Activated T-helper 2 cell treated with anti-CD3 and anti-CD28 coated beads, Interferon-gamma antibody, Interleukin-2, Interleukin-4, amounts not matched to agents 10 μg/mL and 5 μg/mL and 100 μg/mL, durations not matched to agents 14 hours and 24 hours and 36 hours (primary cell): ENCODE measurements at regions not wholly inside any gene's neighbourhood (a gene's known extent, or its start where the extent isn't known, plus 50 kb on each side); places are given as distances from the start of the nearest gene placed in this dataset.
A peak's percentile ranks its signal among the peaks of the same experiment; 100 is the strongest.

Experiments used
- DNase-seq: peaks from one replicate; pipeline ENCODE4 v3.0.0; 2021; ENCODE audit warnings: low spot score
- H3K27ac Mint-ChIP-seq: one replicate; pipeline ENCODE4 v1.8.0; 2021; ENCODE audit warnings: mixed read lengths
- H3K27me3 Mint-ChIP-seq: one replicate; pipeline ENCODE4 v1.8.0; 2021; ENCODE audit warnings: low read depth, mixed read lengths
- H3K36me3 Mint-ChIP-seq: one replicate; pipeline ENCODE4 v1.8.0; 2021; ENCODE audit warnings: low read depth, mixed read lengths
- H3K4me1 Mint-ChIP-seq: one replicate; pipeline ENCODE4 v1.8.0; 2021; ENCODE audit warnings: low read depth, mixed read lengths
- H3K4me3 Mint-ChIP-seq: one replicate; pipeline ENCODE4 v1.8.0; 2021; ENCODE audit warnings: low read depth, mild to moderate bottlenecking, moderate library complexity, mixed read lengths
- H3K9me3 Mint-ChIP-seq: one replicate; pipeline ENCODE4 v1.8.0; 2021; ENCODE audit warnings: mixed read lengths
- intact Hi-C: fragments of 100-400 bp; cut with micrococcal nuclease; formaldehyde crosslinking; loops from one replicate; pipeline ENCODE4 v1.15.1; 2023

DNA sequence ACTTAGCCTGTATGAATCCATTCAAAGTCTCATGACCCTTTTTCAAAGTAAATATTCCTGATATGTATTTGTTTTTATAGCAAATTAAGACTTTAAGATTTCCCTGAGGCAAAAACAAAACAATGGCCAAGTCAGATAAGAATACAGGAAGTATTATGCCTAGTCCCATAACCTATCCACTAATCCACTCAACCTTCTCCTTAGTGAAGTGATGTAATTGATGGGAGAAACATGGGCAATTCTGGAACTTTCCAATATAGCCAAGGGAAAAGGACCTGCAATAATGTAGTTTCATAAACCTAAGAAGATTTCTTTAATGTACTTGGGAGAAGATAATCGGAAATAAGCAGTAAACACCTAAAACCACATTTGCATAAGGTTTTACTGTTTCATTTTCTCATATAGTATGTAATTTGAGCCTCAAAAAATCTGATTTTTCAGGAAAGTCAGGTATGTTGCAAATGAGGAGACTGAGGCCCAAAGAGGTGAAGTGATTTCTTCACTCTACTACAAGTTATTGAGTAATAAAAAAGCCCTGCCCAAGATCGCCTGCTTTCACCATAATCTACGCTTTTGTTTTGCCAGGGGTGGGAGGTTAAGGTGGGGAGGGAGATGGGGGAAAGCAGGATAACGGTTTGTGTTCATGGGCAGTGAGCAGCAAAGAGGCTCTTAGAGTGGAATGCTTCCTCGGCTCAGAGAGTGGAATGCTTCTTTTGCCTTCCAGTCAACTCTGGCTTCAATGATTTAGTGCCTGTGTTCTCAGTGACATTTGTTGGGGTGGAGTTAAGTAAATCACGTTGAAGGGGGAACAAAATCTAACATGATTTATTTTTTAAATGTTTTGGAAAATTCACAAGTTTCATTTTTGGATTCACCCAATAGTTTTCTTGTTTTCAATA lies 95.0 kb upstream of the FNDC3B start:
- Mint-ChIP-seq H3K27me3 (peaks cover 17% of the 10 kb centered on the region), H3K9me3 (no peaks in the 10 kb centered on the region), H3K4me3 (no peak overlapping the region)

DNA sequence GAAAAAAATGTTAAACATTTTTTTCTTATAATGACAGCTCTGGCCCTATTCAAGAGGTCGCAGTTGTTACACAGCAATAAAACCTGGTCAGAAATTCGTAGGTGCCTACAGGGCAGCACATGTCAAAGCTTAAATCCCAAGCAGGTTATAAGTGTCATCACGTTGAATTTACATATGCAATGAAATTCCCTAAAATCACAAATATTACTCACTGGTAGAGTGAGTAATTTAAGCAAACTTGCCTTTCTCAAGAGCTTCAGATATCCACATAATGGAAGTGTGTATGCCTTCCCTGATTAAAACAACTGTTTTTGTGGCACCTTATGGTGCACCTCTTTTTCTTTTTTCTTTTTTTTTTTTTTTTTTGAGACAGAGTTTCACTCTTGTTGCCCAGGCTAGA lies 90.7 kb upstream of the FNDC3B start:
- Mint-ChIP-seq H3K27me3 (peaks cover 14% of the 10 kb centered on the region), H3K36me3 (no peaks in the 10 kb centered on the region), H3K4me1 (no peaks in the 10 kb centered on the region), H3K4me3 (no peak overlapping the region), H3K9me3 (no peaks in the 10 kb centered on the region), H3K27ac (no peak overlapping the region)
- DNase-seq, result no peak
- intact Hi-C loops, result no loop called here

More for the DNA sequence above, 95.0 kb upstream of the FNDC3B start:
- H3K4me1 Mint-ChIP-seq, result peaks cover 4% of the 10 kb centered on the region
- H3K36me3 Mint-ChIP-seq, result no peaks in the 10 kb centered on the region
- intact Hi-C loops, result no loop called here
- no peak for DNase-seq
- H3K27ac Mint-ChIP-seq, result no peak overlapping the region

DNA sequence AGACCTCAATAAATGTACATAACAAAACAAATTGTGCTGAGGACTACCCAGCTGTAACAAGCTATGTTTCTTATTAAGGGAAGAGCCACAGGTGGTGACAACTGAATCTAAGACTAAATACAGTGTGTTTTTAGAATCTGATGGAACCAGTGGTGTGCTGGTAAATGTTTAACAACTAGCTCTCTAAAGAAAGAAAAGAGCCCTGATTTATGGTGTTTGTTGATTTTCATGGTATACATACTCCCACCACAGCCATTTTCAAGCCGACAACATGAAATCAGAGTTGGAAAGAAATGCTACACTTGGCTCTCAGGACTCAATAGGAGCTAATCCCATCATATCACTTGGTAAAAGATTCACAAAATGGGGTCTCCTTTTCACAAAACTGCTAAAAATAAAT lies 89.8 kb upstream of the FNDC3B start:
- Mint-ChIP-seq H3K36me3 (no peaks in the 10 kb centered on the region), H3K4me3 (no peak overlapping the region), H3K9me3 (no peaks in the 10 kb centered on the region), H3K27ac (no peak overlapping the region), H3K4me1 (no peaks in the 10 kb centered on the region), H3K27me3 (peaks cover 15% of the 10 kb centered on the region)
- intact Hi-C loops, result no loop called here
- DNase-seq, result no peak

DNA sequence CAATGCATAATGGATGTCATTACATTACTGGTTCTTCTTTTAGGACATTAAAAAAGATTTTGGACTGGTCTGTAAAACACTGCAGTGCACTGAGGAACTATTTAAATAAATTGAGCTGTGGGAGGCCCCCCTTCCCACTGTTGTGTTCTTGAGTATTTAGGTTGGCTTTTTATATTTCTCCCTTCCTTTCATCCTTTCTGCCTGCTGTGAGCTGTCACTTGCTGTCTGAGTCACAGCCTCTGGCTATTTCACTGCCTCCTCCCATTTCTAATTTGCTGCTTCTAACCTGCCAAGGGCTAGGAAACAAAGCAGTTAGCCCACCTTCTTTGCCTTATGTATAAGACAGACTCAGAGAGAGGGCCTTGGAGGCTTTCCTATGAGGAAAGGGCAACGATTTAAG lies 89.0 kb upstream of the FNDC3B start:
- H3K9me3 Mint-ChIP-seq, result no peaks in the 10 kb centered on the region
- no peaks in the 10 kb centered on the region for H3K36me3 Mint-ChIP-seq
- no peak overlapping the region for H3K27ac Mint-ChIP-seq
- intact Hi-C loops, result no loop called here
- no peaks in the 10 kb centered on the region for H3K4me1 Mint-ChIP-seq
- DNase-seq, result no peak
- peaks cover 18% of the 10 kb centered on the region for H3K27me3 Mint-ChIP-seq
- no peak overlapping the region for H3K4me3 Mint-ChIP-seq

DNA sequence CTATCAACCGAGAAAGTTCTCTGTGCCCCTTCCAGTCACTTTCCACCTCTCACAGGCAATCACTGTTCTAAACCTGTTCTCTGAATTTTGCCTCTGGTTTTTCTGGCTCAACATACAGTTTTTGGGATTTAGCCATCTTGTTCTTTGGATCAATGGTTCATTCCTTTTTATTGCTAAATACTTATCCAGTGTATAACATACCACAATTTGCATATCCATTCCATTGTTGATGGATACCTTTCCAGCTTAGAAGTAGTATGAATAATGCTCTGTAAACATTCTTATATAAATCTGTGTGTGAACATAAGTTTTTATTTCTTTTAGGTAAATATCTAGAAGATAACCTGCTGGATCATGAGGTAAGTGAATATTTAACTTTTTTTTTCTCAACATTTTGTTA lies 87.8 kb upstream of the FNDC3B start:
- no peaks in the 10 kb centered on the region for H3K4me1 Mint-ChIP-seq
- DNase-seq, result no peak
- H3K27me3 Mint-ChIP-seq, result peaks cover 16% of the 10 kb centered on the region
- H3K27ac Mint-ChIP-seq, result no peak overlapping the region
- no peaks in the 10 kb centered on the region for H3K9me3 Mint-ChIP-seq
- intact Hi-C loops, result no loop called here
- no peaks in the 10 kb centered on the region for H3K36me3 Mint-ChIP-seq
- no peak overlapping the region for H3K4me3 Mint-ChIP-seq

DNA sequence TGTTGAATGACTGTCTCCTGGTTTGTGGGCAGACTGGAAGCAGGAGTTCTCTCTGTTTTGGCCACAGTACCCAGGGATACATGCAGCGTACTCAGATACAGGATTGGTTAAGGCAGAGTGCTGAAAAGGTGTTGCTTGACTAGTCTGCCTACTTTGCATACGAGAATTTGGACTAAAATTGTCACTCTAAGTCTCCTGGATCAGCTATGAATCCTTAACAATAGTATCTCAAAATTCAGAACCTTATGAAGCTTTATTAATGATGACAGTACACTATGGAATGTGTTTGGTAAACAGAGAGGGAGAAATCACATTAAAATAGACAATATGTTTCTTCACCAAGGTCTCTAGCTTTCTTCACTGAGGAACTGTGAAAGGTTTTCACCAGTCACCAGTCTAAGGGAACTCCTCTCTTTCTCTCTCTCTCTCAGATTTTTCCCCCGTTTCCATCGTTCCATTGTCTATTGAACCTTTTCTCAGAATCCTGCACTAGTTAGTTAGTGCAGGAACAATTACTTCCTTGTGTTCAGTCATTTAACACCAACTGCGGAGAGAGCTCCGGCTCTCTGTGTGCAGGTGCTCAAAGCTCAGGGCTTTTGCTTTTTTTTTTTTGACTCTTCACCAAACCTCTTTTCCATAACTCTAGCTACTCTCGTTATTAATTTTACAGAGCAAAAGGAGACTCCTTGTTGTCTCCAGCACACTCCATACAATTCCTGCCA lies 85.9 kb upstream of the FNDC3B start:
- no peak for DNase-seq
- peaks cover 9% of the 10 kb centered on the region for H3K27me3 Mint-ChIP-seq

DNA sequence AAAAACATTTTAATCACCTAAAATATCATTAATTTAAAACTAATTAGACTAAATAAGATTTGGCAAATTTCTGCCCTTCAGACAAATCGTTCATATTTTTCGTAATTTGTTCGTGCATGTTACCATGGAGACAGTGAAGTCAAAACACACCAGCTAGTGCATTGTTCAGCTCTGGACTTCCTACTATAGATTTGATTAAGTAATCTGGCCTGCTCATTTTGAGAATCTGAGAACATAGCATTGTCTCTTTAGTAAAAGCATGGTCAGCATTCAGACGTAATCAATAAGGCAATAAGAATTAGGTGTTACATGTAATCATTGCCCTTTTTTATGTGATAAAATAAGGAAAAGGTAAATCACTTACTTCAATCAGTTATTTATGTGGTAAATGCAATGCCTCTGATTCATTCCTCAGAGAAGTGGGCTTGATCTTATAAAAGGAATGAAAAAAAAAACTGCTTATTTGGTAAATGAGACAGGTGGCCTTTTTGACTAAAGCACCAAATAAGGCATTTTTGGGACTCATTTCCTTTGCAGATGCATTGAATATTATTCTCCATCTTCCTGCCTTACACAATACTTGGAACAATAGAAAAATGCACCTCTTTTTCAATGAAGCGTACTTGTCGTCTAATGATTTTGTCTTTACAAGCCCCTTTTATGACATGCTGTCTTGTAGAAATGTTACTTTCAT lies 84.5 kb upstream of the FNDC3B start:
- no peak for DNase-seq
- Mint-ChIP-seq H3K27ac (no peak overlapping the region), H3K27me3 (peaks cover 9% of the 10 kb centered on the region), H3K4me3 (no peak overlapping the region), H3K9me3 (no peaks in the 10 kb centered on the region), H3K36me3 (no peaks in the 10 kb centered on the region), H3K4me1 (peaks cover 3% of the 10 kb centered on the region)
- intact Hi-C loops, result no loop called here

More for the DNA sequence above, 85.9 kb upstream of the FNDC3B start:
- intact Hi-C loops, result no loop called here
- no peak overlapping the region for H3K27ac Mint-ChIP-seq
- H3K4me3 Mint-ChIP-seq, result no peak overlapping the region
- H3K4me1 Mint-ChIP-seq, result no peaks in the 10 kb centered on the region
- H3K36me3 Mint-ChIP-seq, result no peaks in the 10 kb centered on the region
- no peaks in the 10 kb centered on the region for H3K9me3 Mint-ChIP-seq

DNA sequence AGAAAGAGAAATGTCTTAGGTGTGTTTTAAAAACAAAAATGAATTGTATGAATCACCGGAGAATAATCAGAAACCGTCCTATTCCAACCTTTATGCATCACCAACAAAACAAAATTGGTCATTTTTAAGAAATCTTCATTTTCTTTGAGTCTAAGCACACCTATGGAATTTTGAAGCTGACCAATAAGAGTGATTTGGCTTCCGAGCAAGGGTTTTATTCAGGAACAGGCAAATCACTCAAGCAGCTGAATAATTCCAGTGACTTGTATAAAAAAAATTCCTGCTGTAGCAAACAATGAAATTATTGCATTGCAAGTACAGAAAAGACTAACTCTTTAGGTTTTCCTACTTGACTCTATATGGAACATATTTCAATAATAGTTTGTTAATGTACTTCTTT lies 83.8 kb upstream of the FNDC3B start:
- Mint-ChIP-seq H3K36me3 (no peaks in the 10 kb centered on the region), H3K27ac (no peak overlapping the region), H3K4me1 (peaks cover 8% of the 10 kb centered on the region), H3K4me3 (no peak overlapping the region), H3K27me3 (peaks cover 7% of the 10 kb centered on the region), H3K9me3 (no peaks in the 10 kb centered on the region)
- no peak for DNase-seq
- intact Hi-C loops, result no loop called here

DNA sequence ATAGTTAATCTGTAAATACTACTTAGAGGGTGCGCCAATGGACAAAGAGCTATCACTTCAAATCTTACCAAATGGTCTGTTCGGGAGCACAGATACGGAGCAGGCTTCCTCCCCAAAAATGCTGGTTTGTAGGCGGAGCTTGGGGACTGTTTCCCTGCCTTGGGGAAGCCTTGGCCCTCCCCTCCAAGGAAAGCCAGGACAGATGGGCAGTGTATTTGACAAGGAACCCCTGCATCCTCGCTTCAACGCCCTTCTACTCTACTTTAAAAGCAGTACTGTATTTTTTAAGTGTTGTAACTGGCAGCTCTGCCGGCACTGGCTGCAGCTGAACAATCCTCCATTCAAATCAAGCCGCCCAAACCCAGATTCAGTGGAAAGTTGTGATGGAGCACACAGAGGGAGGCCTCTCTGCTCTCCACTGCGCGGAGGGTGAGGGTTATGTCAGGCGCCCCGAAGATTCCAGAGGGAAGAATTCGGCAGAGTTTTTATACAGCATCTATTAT lies 83.1 kb upstream of the FNDC3B start:
- no peaks in the 10 kb centered on the region for H3K36me3 Mint-ChIP-seq
- intact Hi-C loops, result no loop called here
- peaks cover 6% of the 10 kb centered on the region for H3K27me3 Mint-ChIP-seq
- no peaks in the 10 kb centered on the region for H3K9me3 Mint-ChIP-seq
- H3K4me1 Mint-ChIP-seq, result peaks cover 15% of the 10 kb centered on the region
- H3K4me3 Mint-ChIP-seq, result no peak overlapping the region
- H3K27ac Mint-ChIP-seq, result no peak overlapping the region
- DNase-seq, result no peak

DNA sequence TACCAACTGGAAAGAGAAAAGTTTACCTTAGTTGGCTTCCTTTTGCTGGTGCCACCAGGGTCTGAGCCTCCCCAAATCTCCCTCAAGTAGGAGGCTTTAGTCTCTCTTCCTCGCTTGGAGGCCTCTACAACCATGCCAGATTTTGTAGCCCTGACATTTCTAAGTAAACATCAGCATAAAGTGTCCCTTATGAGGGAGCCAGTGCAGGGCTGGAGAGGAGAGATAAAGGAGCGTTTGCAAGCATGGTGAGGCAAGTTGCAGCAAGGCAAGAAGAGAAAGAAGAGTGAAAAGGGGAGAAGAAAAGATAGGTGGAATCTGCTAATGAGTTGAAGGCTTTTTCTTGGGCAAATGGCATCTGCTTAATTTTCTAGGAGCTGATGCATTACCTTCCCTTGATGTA lies 82.7 kb upstream of the FNDC3B start:
- Mint-ChIP-seq H3K9me3 (no peaks in the 10 kb centered on the region), H3K4me3 (no peak overlapping the region), H3K27ac (no peak overlapping the region), H3K4me1 (peaks cover 17% of the 10 kb centered on the region), H3K27me3 (peaks cover 6% of the 10 kb centered on the region), H3K36me3 (no peaks in the 10 kb centered on the region)
- DNase-seq, result no peak
- intact Hi-C loops, result no loop called here

DNA sequence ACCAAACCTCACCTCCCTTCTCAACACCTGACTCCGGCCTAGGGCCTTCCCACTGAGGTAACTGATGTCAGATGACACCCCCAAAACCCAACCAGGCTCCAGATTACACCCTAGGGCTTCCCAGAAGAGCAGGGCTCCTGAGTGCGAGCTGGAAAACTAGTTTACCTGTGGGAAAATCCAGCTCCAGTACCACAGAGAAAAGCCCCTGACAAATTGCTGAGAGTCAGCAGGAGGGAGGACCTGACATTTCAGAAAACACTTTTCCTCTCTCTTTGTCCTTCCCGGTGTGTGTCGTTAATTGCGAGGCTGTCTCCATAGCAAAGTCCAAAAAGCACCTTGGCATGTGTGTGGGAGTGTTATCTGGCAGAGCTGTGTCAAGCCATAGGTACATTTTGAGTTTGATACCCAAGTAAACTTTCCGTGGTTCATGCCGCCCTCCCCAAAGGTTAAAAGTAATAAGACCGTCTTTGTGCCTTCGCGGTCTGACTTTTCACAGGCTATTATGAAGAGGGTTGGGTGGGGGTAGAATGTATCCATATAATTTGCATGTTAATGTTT lies 79.8 kb upstream of the FNDC3B start:
- Mint-ChIP-seq H3K4me3 (no peak overlapping the region), H3K27ac (peak overlapping the region; percentile 42), H3K4me1 (peaks cover 17% of the 10 kb centered on the region), H3K36me3 (no peaks in the 10 kb centered on the region), H3K27me3 (peaks cover 2% of the 10 kb centered on the region), H3K9me3 (no peaks in the 10 kb centered on the region)
- no peak for DNase-seq
- intact Hi-C loops, result loop anchor here (2.0 kb wide), 1 partner anchor 15 kb away; no protein-coding TSS in a partner anchor

DNA sequence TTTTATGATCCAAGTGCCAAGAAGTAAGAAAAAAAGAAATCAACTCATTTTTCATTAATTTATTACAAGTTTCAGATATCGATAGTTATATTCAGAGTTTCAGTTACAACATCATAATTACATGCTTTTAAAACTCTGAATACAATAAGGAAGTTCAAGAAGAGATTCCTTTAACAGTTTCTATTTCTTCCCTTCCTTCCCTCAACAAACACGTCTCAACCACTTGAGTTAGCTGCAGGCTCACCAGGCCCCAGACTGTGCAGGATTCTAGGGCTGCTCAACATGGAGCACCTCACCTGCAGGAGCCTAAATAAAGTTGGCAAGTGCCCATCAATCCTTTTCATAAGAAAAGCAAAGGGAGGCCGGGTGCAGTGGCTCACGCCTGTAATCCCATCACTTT lies 79.2 kb upstream of the FNDC3B start:
- DNase-seq, result no peak
- Mint-ChIP-seq H3K4me3 (no peak overlapping the region), H3K9me3 (no peaks in the 10 kb centered on the region), H3K27ac (peak overlapping the region; percentile 42), H3K4me1 (peaks cover 17% of the 10 kb centered on the region), H3K27me3 (no peaks in the 10 kb centered on the region), H3K36me3 (no peaks in the 10 kb centered on the region)
- intact Hi-C loops, result loop anchor here (2.0 kb wide), 1 partner anchor 15 kb away; no protein-coding TSS in a partner anchor
